Panc1 (cell line): ENCODE measurements at regions not wholly inside any gene's neighbourhood (a gene's known extent, or its start where the extent isn't known, plus 50 kb on each side); places are given as distances from the start of the nearest gene placed in this dataset.

Experiments
- ATAC-seq: fragments of 200-7000 bp; cut with Tn5 transposase; 2 replicates; pipeline ENCODE4 v1.9.1; 2020; ENCODE audit warnings: mild to moderate bottlenecking, moderate library complexity
- BruUV-seq: library from RNA; stranded (reverse); fragments of 400-500 nt; replicated peaks from 2 replicates; lab custom pipeline; 2021; lab: Mats Ljungman, UMichigan
- CTCF ChIA-PET: fragments of 300-600 bp; sonication (Branson Sonifier 250); formaldehyde crosslinking; loops from one replicate; lab custom pipeline; 2022; ENCODE audit warnings: antibody characterized with exemption; lab: Charles Lee
- POLR2A ChIA-PET: fragments of 300-600 bp; sonication (Branson Sonifier 250); formaldehyde crosslinking; loops from one replicate; lab custom pipeline; 2022; ENCODE audit warnings: antibody characterized with exemption; lab: Charles Lee
- DNase-seq: peaks from one replicate; pipeline ENCODE4 v3.0.0-alpha.2; 2010; ENCODE audit warnings: low read depth, low spot score
- H3K27ac ChIP-seq: 2 replicates; pipeline ENCODE4 v1.5.1; 2011; ENCODE audit warnings: mild to moderate bottlenecking, low read length, inconsistent platforms
- H3K27me3 ChIP-seq: fragments of 200-500 bp; sonication (Bioruptor generic); 2 replicates; pipeline ENCODE4 v1.6.0; 2014; ENCODE audit warnings: low read length, inconsistent platforms; ENCODE audit not compliant: control insufficient read depth, insufficient read depth
- H3K36me3 ChIP-seq: fragments of 200-500 bp; sonication (Bioruptor generic); 2 replicates; pipeline ENCODE4 v1.5.1; 2014; ENCODE audit warnings: inconsistent platforms, mild to moderate bottlenecking, low read length, moderate library complexity; ENCODE audit not compliant: control insufficient read depth, insufficient read depth
- H3K4me1 ChIP-seq: 2 replicates; pipeline ENCODE4 v1.5.1; 2011; ENCODE audit warnings: inconsistent platforms, mild to moderate bottlenecking, low read length, moderate library complexity; ENCODE audit not compliant: control insufficient read depth, insufficient read depth
- H3K4me3 ChIP-seq, 2 experiments: 2 replicates each; pipeline ENCODE4 v1.5.1; 2011 to 2012; ENCODE audit warnings: low read depth in 2 of 2, low read length in 2 of 2, mild to moderate bottlenecking in 2 of 2, inconsistent platforms in 1 of 2, moderate library complexity in 1 of 2
- H3K9me3 ChIP-seq: fragments of 200-500 bp; sonication (Bioruptor generic); 2 replicates; pipeline ENCODE4 v1.5.1; 2014; ENCODE audit warnings: low read depth, mild to moderate bottlenecking, inconsistent platforms, low read length, moderate library complexity; ENCODE audit not compliant: control insufficient read depth, insufficient read depth
- CTCF ChIP-seq: fragments of 450-650 bp; IDR thresholded peaks from 2 replicates; pipeline ENCODE4 v1.5.1; 2017; ENCODE audit warnings: mild to moderate bottlenecking
- POLR2AphosphoS5 ChIP-seq: IDR thresholded peaks from 2 replicates; pipeline ENCODE4 v1.6.1; 2012; ENCODE audit warnings: mild to moderate bottlenecking, low read depth, low read length, moderate library complexity
- REST ChIP-seq, 2 experiments: IDR thresholded peaks; 2 replicates each; pipeline ENCODE4 v1.6.1; 2011 to 2012; ENCODE audit warnings: low read depth in 2 of 2, control low read depth in 1 of 2, low read length in 1 of 2, mild to moderate bottlenecking in 1 of 2, moderate library complexity in 1 of 2; ENCODE audit not compliant: insufficient read depth in 1 of 2
- SIN3A ChIP-seq: IDR thresholded peaks from 2 replicates; pipeline ENCODE4 v1.6.1; 2012; ENCODE audit warnings: low read depth, mild to moderate bottlenecking, low read length, moderate library complexity, borderline replicate concordance; ENCODE audit not compliant: insufficient read depth
- TCF7L2 ChIP-seq: IDR thresholded peaks from 2 replicates; pipeline ENCODE4 v1.6.1; 2011; ENCODE audit warnings: mild to moderate bottlenecking, low read depth, low read length, inconsistent platforms
- in situ Hi-C: cut with HindIII; loops from 2 replicates; pipeline ENCODE4 v1.10.0; 2016; ENCODE audit warnings: low sequenced_read_pairs, low pct_unique_long_range_greater_than_20kb
- intact Hi-C: fragments of 100-400 bp; cut with micrococcal nuclease; formaldehyde crosslinking; loops from one replicate; pipeline ENCODE4 v1.10.0; 2022; ENCODE audit not compliant: unreplicated experiment

GRCh38 chr13:80860845-80861244 lies 519.9 kb upstream of the SPRY2 start:
- TF ChIP-seq POLR2AphosphoS5 (no peak), REST (IDR thresholded peaks at IDR 0.05; ENCODE audit: insufficient read depth in 1 of 2, low read depth in 2 of 2, low read length in 1 of 2) (no peak), CTCF (no peak), SIN3A (no peak), TCF7L2 (no peak)
- no peak overlapping the region for H3K27ac ChIP-seq
- POLR2A ChIA-PET, result no interaction called here
- no peaks in the 10 kb centered on the region for H3K36me3 ChIP-seq
- H3K4me1 ChIP-seq, result no peaks in the 10 kb centered on the region
- H3K9me3 ChIP-seq, result no peaks in the 10 kb centered on the region
- in situ Hi-C loops (no loop called here), intact Hi-C loops (no loop called here)
- no peak for ATAC-seq
- BruUV-seq, result no TSS peak
- CTCF ChIA-PET, result no interaction called here
- no peak for DNase-seq
- no peak overlapping the region for H3K4me3 ChIP-seq
- no peaks in the 10 kb centered on the region for H3K27me3 ChIP-seq

- CTCF ChIA-PET, result no interaction called here
- POLR2A ChIA-PET, result no interaction called here
- ATAC-seq (no peak), DNase-seq (no peak)
- Histone ChIP-seq H3K27ac (no peak overlapping the region), H3K36me3 (no peaks in the 10 kb centered on the region), H3K9me3 (no peaks in the 10 kb centered on the region), H3K27me3 (no peaks in the 10 kb centered on the region), H3K4me1 (no peaks in the 10 kb centered on the region), H3K4me3 (no peak overlapping the region)
- TF ChIP-seq SIN3A, result no peak
- no peak for TF ChIP-seq TCF7L2
- no peak for TF ChIP-seq POLR2AphosphoS5
- TF ChIP-seq REST (IDR thresholded peaks at IDR 0.05; ENCODE audit: insufficient read depth in 1 of 2, low read depth in 2 of 2, low read length in 1 of 2), result no peak
- no peak for TF ChIP-seq CTCF
- in situ Hi-C loops, result no loop called here
- no TSS peak for BruUV-seq
- intact Hi-C loops, result no loop called here
These were observed 517.2 kb upstream of the SPRY2 start for GRCh38 chr13:80858131-80858530.
